GM19035 (cell line): ENCODE measurements at regions not wholly inside any gene's neighbourhood (a gene's known extent, or its start where the extent isn't known, plus 50 kb on each side); places are given as distances from the start of the nearest gene placed in this dataset.

Source experiments
- ATAC-seq: cut with Tn5 transposase; IDR thresholded peaks from one replicate; pipeline ENCODE4 v1.9.1; 2021; ENCODE audit not compliant: unreplicated experiment

- no peak for ATAC-seq
Observed at GRCh38 chr3:24595796-24596195, 101.1 kb upstream of the THRB start.

GRCh38 chr3:24596626-24597025 lies 102.0 kb upstream of the THRB start:
- no peak for ATAC-seq

- ATAC-seq: no peak
Observed at GRCh38 chr3:24598695-24599470, 104.2 kb upstream of the THRB start.

GRCh38 chr3:24601066-24601939 lies 106.7 kb upstream of the THRB start:
- no peak for ATAC-seq

GRCh38 chr3:24604215-24604614 lies 109.6 kb upstream of the THRB start:
- ATAC-seq: no peak

DNA sequence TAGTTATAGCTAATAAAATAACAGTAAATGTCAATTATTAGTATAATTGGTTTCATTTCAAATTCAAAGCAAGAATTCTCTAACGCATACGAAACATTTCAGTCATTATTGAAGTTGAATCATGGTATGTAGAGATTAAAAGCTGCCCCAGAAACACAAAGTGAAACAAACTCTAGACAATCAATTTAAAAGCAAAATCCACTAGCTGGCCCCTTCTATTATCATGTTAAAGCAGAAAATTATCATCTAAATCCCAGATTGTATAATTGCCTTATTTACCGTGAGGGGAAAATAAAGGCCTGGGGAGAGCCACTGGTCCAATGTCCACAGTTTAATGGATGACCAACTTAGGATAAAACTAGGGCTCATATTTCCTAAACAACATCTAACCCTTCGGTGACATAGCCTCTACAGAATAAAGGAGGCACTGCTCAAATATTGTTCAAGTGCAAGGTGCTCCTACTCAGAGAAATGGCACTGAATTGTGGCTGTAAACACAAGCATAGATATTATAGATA lies 110.9 kb upstream of the THRB start:
- ATAC-seq: no peak

DNA sequence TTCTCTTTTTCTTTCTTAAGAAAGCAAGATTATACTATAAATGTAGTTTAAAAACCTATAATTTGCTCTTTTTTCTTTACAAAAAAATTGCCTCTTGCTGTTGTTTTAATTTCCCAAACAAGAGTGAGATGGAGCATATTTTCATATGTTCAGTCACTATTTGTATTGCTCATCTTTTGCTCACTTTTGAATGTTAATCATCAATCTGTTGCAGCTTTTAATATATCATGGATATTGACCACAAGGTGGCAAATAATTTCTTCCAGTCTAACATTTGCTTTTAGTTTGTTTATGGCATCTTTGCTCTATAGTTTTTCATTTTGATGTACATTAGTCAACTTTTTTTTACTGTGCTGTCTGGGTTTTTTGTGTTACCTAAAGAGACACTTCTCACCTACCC lies 112.6 kb upstream of the THRB start:
- ATAC-seq: no peak

- ATAC-seq: no peak
Observed at GRCh38 chr3:24608701-24609390, 114.2 kb upstream of the THRB start.

DNA sequence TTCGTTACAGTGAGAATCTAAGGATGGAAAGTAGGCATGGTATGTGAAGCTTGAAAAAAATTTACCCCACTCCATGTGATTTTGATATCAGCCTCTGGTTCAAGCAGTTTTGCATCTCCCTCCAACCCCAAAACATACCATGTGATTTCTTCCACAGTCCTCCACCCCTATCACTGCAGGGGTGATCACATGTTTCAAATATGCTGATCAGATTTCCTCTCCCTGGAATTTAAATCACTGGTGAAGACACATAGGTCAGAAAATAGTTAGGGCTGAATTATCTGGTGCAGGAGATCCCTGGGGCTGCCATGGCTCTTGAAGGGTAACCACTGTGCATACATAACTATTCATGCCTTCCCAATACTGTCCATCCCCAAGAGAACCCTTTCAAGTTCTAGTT lies 119.7 kb upstream of the THRB start:
- ATAC-seq: no peak

DNA sequence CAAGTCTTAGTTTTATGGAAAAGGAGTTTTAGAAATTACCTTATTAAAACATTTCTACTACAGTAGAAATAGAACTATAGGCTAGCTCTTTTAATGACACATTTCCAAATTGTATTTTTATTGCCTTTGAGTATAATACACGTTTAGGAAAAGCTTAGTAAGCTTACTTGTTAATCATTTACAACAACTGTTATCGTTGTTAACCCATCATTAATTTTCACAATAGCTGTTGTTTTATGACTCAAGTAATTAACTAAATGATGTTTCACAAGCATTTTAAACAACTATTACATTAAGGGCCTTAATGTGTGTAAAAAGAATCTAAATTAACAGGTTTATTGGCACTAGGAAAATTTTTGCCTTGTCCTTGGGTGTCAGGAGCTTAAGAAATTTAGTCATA lies 120.5 kb upstream of the THRB start:
- ATAC-seq: no peak

- no peak for ATAC-seq
Observed at GRCh38 chr3:24616110-24616829, 121.6 kb upstream of the THRB start.

DNA sequence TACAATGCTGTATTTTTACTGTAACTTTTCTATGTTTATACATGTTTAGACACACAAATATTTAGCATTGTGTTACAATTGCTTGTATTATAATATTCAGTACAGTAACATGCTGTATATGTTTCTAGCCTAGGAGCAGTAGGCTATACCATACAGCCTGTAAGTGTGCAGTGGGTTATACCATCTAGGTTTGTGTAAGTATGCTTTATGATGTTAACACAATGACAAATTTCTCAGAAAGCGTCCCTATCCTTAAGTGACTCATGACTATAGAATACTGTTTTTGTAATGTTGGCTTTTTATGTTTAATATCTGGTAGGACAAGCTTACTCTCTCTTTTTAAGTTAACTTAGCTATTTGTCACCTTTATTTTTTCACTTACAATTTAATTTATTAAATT lies 127.5 kb upstream of the THRB start:
- no peak for ATAC-seq

GRCh38 chr3:24622696-24623225 lies 128.1 kb upstream of the THRB start:
- no peak for ATAC-seq

- ATAC-seq: no peak
Observed at GRCh38 chr3:24623657-24624056, 129.0 kb upstream of the THRB start.

- ATAC-seq: no peak
Observed at GRCh38 chr3:24624938-24625681, 130.5 kb upstream of the THRB start.

DNA sequence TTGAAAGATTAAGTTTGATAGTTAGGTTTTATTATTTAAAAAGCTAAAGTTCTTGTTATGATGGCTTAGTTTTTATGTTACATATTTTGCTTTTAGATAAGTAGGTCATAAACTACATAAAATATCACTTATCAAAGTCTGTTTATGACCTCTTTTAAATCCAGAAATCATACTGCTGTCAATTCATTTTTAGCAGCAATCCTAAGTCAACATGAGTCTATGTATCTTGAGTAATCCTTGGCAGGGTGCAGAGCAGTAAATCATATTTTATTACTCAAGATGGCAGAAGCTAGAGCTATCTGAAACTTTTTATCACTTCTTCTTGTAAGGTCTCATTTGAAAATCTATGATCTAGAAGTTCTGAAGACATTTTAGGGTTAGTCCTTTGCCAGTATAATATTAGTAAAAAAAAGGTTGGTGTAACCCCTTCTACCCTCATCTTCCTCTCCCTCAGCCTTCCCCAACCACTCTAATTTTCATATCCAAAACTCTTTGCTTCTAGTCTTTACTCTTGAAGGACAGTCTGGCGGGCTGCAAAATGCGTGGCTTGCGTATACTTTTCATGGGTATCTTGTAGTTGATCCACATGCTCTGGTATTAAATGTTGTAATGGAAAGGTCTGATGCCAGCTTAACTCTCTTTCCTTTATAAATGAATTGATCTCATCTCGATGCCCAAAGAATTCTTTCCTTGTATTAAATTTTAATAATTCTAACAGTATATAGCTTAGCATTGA lies 134.0 kb upstream of the THRB start:
- no peak for ATAC-seq

DNA sequence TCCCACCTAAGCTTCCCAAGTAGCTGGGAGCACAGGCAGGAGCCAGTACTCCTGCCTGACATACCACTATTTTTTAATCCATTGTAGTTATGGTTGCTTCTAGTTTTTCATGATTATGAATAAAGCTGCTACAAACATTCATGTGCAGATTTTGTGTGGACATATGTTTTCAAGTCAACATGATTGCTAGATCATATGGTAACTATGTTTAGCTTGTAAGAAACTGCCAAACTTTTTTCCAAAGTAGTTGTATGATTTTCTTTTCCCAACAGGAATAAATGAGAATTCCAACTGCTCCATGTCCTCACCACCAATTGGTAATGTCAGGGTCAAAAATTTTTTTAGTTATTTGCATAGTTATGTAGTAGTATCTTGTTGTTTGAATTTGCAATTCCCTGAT lies 136.8 kb upstream of the THRB start:
- no peak for ATAC-seq

GRCh38 chr3:24639061-24639460 lies 144.4 kb upstream of the THRB start:
- no peak for ATAC-seq
